Lung (tissue), 11 donors: ENCODE measurements at regions not wholly inside any gene's neighbourhood (a gene's known extent, or its start where the extent isn't known, plus 50 kb on each side); places are given as distances from the start of the nearest gene placed in this dataset.
A peak's percentile ranks its signal among the peaks of the same experiment; 100 is the strongest.

Experiments used
- ATAC-seq: fragments of 200-7000 bp; cut with Tn5 transposase; one replicate; pipeline ENCODE4 v1.9.1; 2020; ENCODE audit warnings: moderate number of reproducible peaks; ENCODE audit not compliant: insufficient read depth, low FRiP score
- DNase-seq, 3 donors: peaks; one replicate each; pipeline ENCODE4 v3.0.0-alpha.2; 2013 to 2017
- H3K27ac ChIP-seq, 2 donors: one replicate each; pipeline ENCODE4 v1.5.1; 2013; ENCODE audit warnings: mild to moderate bottlenecking in 2 of 2, moderate library complexity in 2 of 2, control low read depth in 1 of 2, inconsistent platforms in 1 of 2, low read depth in 1 of 2, low read length in 1 of 2
- H3K27me3 ChIP-seq, 3 donors: one replicate each; pipeline ENCODE4 v1.5.1; 2013; ENCODE audit warnings: low read length in 2 of 3; ENCODE audit not compliant: control insufficient read depth in 3 of 3, insufficient read depth in 3 of 3
- H3K36me3 ChIP-seq, 4 donors: one replicate each; pipeline ENCODE4 v1.5.1; 2013; ENCODE audit warnings: low read length in 4 of 4, mild to moderate bottlenecking in 1 of 4, moderate library complexity in 1 of 4; ENCODE audit not compliant: control insufficient read depth in 4 of 4, insufficient read depth in 4 of 4
- H3K4me1 ChIP-seq, 5 donors: one replicate each; pipeline ENCODE4 v1.5.1; 2013; ENCODE audit warnings: low read length in 5 of 5, mild to moderate bottlenecking in 2 of 5, moderate library complexity in 1 of 5; ENCODE audit not compliant: control insufficient read depth in 5 of 5, insufficient read depth in 5 of 5
- H3K4me3 ChIP-seq: one replicate; pipeline ENCODE4 v1.5.1; 2013; ENCODE audit warnings: mild to moderate bottlenecking, control low read depth, moderate library complexity
- H3K9ac ChIP-seq, 2 donors: one replicate each; pipeline ENCODE4 v1.5.1; 2013; ENCODE audit warnings: low read length in 2 of 2, control low read depth in 1 of 2; ENCODE audit not compliant: insufficient read depth in 1 of 2
- H3K9me3 ChIP-seq, 4 donors: one replicate each; pipeline ENCODE4 v1.5.1; 2013; ENCODE audit warnings: low read length in 3 of 4, mild to moderate bottlenecking in 1 of 4, moderate library complexity in 1 of 4; ENCODE audit not compliant: control insufficient read depth in 4 of 4, insufficient read depth in 3 of 4
- CTCF ChIP-seq: IDR thresholded peaks from 2 replicates; pipeline ENCODE4 v1.5.1; 2012; ENCODE audit warnings: mild to moderate bottlenecking; ENCODE audit errors: control extremely low read depth, extremely low read depth
- WGBS, 2 donors: extraction: QIAGEN DNeasy Blood & Tissue Kit; methylation state at CpG; one replicate each; pipeline ENCODE4 v1.1.7; 2013; 5-methylcytosine and 5-hydroxymethylcytosine counted together
- donor health status: control.
- donor health status: control.
- donor health status: Bipolar disorder and iron deficiency.
- donor health status: healthy.
- donor health status: DM: yes; HTN: yes; CAD: no.

DNA sequence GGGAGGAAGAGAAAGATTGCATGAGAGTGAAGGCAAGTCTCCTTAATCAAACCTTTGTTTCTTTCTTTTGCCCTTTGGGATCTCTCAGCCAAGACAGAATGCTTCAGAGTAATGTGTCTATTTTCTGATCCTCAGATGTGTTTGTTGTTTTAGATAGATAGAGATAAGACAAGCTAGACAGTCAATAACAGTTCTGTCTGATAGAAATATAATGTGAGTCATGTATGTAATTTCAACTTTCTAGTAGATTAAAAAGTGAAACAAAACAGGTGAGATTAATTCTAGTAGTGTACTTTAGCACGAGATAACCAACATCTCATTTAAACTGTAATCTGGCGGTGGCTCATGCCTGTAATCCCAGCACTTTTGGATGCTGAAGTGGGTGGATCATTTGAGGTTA is 159.2 kb downstream of the GATA3 start:
- TF ChIP-seq CTCF: no peak

GRCh38 chr10:8214587-8214986 is 160.1 kb downstream of the GATA3 start:
- DNase-seq (no peak), ATAC-seq (no peak)
- Histone ChIP-seq H3K36me3 (no peaks in the 10 kb centered on the region), H3K27ac (no peak overlapping the region), H3K4me1 (peaks cover 0 to 4% (median 0%) of the 10 kb centered on the region in 5 donors), H3K9ac (no peak overlapping the region), H3K4me3 (no peak overlapping the region), H3K27me3 (peaks cover 0 to 2% (median 0%) of the 10 kb centered on the region in 3 donors), H3K9me3 (peaks cover 0 to 3% (median 0%) of the 10 kb centered on the region in 4 donors)
- TF ChIP-seq CTCF: no peak
- 95 to 97% methylated on average over 4 of the region's 4 CpGs for WGBS, 2 donors

More for the DNA sequence above, 159.2 kb downstream of the GATA3 start:
- 89 to 94% methylated on average over 2 of the region's 2 CpGs for WGBS, 2 donors
- H3K4me3 ChIP-seq: no peak overlapping the region
- DNase-seq (no peak), ATAC-seq (no peak)
- peaks cover 0 to 4% (median 0%) of the 10 kb centered on the region in 5 donors for H3K4me1 ChIP-seq
- no peak overlapping the region for H3K27ac ChIP-seq
- H3K9me3 ChIP-seq: peaks cover 0 to under 1% (median 0%) of the 10 kb centered on the region in 4 donors
- no peaks in the 10 kb centered on the region for H3K36me3 ChIP-seq
- no peak overlapping the region for H3K9ac ChIP-seq
- H3K27me3 ChIP-seq: peaks cover 0 to 2% (median 0%) of the 10 kb centered on the region in 3 donors

GRCh38 chr10:8216893-8217292 is 162.4 kb downstream of the GATA3 start:
- H3K4me3 ChIP-seq: no peak overlapping the region
- no peak for ATAC-seq
- no peaks in the 10 kb centered on the region for H3K36me3 ChIP-seq
- no peak overlapping the region for H3K9ac ChIP-seq
- H3K27me3 ChIP-seq: no peaks in the 10 kb centered on the region
- no peak for TF ChIP-seq CTCF
- peaks cover 0 to 4% (median 0%) of the 10 kb centered on the region in 5 donors for H3K4me1 ChIP-seq
- H3K27ac ChIP-seq: no peak overlapping the region
- DNase-seq: no peak
- peaks cover 0 to 3% (median 0%) of the 10 kb centered on the region in 4 donors for H3K9me3 ChIP-seq

DNA sequence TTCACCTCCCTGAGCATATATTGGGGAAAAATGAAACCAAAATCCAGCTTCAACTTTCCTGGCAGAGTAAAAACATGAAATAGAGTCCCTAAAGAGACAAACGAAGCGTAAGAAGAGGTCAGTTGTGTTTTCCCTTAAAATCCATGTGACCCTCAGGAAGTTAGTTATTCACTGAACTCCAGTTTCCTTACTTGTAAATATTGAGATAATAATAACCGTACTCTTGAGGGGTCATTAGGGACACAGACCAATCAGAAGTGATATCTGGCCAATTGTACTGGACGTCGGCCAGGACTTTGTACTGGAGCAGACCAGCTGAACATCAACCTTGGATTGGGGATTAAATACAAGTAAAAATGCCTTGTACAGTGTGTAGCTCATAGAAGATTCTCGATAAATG is 167.0 kb downstream of the GATA3 start:
- no peak for TF ChIP-seq CTCF
- Histone ChIP-seq H3K36me3 (no peaks in the 10 kb centered on the region), H3K27ac (no peak overlapping the region), H3K9me3 (peaks cover 0 to 3% (median 0%) of the 10 kb centered on the region in 4 donors), H3K4me1 (peaks cover 0 to 7% (median 0%) of the 10 kb centered on the region in 5 donors), H3K9ac (no peak overlapping the region), H3K27me3 (peaks cover 0 to 3% (median 0%) of the 10 kb centered on the region in 3 donors), H3K4me3 (no peak overlapping the region)
- peak; percentile 21 to 77 (median 61) for DNase-seq
- ATAC-seq: no peak
- 54 to 68% methylated on average over 6 of the region's 6 CpGs for WGBS, 2 donors
